ENCODE measurements at regions not wholly inside any gene's neighbourhood (a gene's known extent, or its start where the extent isn't known, plus 50 kb on each side); places are given as distances from the start of the nearest gene placed in this dataset.

DNA sequence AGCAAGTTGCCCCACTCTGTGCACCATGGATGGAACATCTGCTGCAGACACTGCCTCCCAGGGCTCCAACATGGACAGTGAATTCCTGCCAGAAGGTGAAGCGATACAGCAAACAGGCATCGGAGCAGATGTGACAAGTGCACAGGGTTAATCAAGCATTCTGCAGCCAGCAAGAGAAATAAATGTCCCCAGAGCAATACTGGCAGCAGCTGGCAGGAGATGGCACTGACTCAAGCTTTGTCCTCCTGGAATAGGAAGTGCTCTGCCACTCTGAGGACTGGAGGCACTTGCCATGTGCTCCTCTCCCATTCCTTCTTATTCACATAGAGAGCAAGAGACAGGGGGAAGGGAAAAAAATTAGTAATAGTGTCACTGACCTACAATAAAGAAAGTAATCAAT is 402.7 kb upstream of the DAB1 start:
- Mint-ChIP-seq H3K4me1 (ENCODE audit: unreplicated experiment) (peaks cover 6% of the 10 kb centered on the region), H3K4me3 (ENCODE audit: unreplicated experiment) (no peak overlapping the region), H3K36me3 (ENCODE audit: unreplicated experiment) (no peaks in the 10 kb centered on the region), H3K27me3 (ENCODE audit: unreplicated experiment) (peaks cover 5% of the 10 kb centered on the region), H3K9me3 (ENCODE audit: unreplicated experiment) (no peaks in the 10 kb centered on the region), H3K27ac (ENCODE audit: unreplicated experiment) (no peak overlapping the region)
- DNase-seq (ENCODE audit: extremely low spot score, unreplicated experiment) = no peak
- TF ChIP-seq, protein P1, sequence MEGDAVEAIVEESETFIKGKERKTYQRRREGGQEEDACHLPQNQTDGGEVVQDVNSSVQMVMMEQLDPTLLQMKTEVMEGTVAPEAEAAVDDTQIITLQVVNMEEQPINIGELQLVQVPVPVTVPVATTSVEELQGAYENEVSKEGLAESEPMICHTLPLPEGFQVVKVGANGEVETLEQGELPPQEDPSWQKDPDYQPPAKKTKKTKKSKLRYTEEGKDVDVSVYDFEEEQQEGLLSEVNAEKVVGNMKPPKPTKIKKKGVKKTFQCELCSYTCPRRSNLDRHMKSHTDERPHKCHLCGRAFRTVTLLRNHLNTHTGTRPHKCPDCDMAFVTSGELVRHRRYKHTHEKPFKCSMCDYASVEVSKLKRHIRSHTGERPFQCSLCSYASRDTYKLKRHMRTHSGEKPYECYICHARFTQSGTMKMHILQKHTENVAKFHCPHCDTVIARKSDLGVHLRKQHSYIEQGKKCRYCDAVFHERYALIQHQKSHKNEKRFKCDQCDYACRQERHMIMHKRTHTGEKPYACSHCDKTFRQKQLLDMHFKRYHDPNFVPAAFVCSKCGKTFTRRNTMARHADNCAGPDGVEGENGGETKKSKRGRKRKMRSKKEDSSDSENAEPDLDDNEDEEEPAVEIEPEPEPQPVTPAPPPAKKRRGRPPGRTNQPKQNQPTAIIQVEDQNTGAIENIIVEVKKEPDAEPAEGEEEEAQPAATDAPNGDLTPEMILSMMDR (IDR thresholded peaks at IDR 0.05) = no peak

DNA sequence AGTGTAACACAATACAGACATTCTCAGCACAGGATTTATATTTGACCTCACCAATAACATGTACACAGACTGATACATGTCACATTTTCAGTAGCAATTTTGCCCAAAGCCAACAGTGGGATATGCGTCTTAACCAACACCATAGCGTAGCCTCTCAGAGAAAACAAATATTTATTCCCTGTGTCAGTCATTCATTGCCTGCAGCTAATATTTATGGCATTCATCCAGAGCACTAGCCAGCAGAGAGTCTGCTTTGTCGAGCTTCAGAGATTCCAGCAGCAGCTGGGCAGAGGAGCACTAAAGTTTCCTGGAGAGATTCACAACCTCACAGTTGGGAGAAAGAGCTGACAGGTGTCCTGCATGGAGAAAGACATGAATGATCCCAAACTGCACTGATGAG is 400.7 kb upstream of the DAB1 start:
- Mint-ChIP-seq H3K27me3 (ENCODE audit: unreplicated experiment) (peaks cover 17% of the 10 kb centered on the region), H3K9me3 (ENCODE audit: unreplicated experiment) (no peaks in the 10 kb centered on the region), H3K36me3 (ENCODE audit: unreplicated experiment) (no peaks in the 10 kb centered on the region), H3K27ac (ENCODE audit: unreplicated experiment) (no peak overlapping the region), H3K4me1 (ENCODE audit: unreplicated experiment) (peaks cover 6% of the 10 kb centered on the region), H3K4me3 (ENCODE audit: unreplicated experiment) (no peak overlapping the region)
- no peak for DNase-seq (ENCODE audit: extremely low spot score, unreplicated experiment)
- TF ChIP-seq, protein P1 (IDR thresholded peaks at IDR 0.05) = no peak

DNA sequence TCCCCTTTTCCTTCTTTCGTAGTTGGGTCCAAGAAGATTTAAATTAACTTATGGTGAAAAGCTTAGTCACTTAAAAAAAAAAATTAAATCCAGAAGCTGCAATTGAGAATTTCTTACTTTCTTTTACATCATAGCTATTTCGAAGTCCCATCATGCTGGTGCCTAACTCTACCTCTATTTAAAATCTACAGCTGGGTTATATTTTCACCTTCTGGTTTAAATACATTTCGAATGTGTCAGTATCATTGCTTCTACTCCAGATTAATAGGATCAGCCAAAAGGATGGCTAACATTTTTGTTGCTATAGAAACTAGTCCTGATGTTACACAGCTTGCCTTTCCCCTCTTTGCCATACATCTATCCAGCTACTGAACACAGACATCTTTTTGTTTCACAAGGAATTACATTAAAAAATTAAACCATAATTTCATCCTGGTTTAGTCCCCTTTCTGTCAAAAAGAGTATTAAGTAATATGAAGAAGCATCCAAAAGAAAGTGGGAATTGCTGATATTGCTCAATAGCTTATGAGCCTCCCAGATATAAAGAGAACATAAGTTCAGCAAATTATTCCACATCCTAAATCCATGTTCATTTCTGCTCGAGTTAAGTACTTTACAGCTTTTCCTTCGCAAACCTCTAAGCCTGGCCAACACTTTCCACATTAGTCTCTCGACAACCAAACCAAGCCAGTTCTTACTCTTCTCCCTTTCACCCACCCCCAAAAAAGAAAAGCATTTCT is 396.7 kb upstream of the DAB1 start:
- peaks cover 22% of the 10 kb centered on the region for H3K27me3 Mint-ChIP-seq (ENCODE audit: unreplicated experiment)
- no peak overlapping the region for H3K4me3 Mint-ChIP-seq (ENCODE audit: unreplicated experiment)
- peaks cover 6% of the 10 kb centered on the region for H3K4me1 Mint-ChIP-seq (ENCODE audit: unreplicated experiment)
- no peak overlapping the region for H3K27ac Mint-ChIP-seq (ENCODE audit: unreplicated experiment)
- no peak for DNase-seq (ENCODE audit: extremely low spot score, unreplicated experiment)
- no peaks in the 10 kb centered on the region for H3K9me3 Mint-ChIP-seq (ENCODE audit: unreplicated experiment)
- H3K36me3 Mint-ChIP-seq (ENCODE audit: unreplicated experiment) = no peaks in the 10 kb centered on the region
- TF ChIP-seq, protein P1 (IDR thresholded peaks at IDR 0.05) = no peak

DNA sequence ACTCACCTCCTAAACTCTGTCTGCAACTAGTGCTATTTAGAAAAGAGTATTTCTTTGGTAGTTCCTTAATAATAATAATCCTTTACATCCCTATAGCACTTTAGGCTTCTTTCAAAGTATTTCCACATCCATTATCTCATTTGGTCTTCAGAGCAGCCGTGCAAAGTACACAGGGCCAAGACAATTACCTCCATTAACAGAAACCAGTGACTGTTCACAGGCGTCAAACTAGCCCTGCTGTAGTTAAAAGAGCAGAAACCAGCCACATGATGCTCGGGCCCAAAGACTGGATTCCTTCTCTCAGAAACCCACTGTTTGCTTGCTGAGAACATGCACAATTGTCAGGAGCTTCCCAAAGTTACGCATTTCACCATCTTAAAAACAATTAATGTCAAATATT is 396.0 kb upstream of the DAB1 start:
- no peak for DNase-seq (ENCODE audit: extremely low spot score, unreplicated experiment)
- H3K4me1 Mint-ChIP-seq (ENCODE audit: unreplicated experiment) = peaks cover 6% of the 10 kb centered on the region
- no peaks in the 10 kb centered on the region for H3K36me3 Mint-ChIP-seq (ENCODE audit: unreplicated experiment)
- peaks cover 23% of the 10 kb centered on the region for H3K27me3 Mint-ChIP-seq (ENCODE audit: unreplicated experiment)
- H3K4me3 Mint-ChIP-seq (ENCODE audit: unreplicated experiment) = no peak overlapping the region
- no peak overlapping the region for H3K27ac Mint-ChIP-seq (ENCODE audit: unreplicated experiment)
- TF ChIP-seq, protein P1 (IDR thresholded peaks at IDR 0.05) = no peak
- H3K9me3 Mint-ChIP-seq (ENCODE audit: unreplicated experiment) = no peaks in the 10 kb centered on the region

DNA sequence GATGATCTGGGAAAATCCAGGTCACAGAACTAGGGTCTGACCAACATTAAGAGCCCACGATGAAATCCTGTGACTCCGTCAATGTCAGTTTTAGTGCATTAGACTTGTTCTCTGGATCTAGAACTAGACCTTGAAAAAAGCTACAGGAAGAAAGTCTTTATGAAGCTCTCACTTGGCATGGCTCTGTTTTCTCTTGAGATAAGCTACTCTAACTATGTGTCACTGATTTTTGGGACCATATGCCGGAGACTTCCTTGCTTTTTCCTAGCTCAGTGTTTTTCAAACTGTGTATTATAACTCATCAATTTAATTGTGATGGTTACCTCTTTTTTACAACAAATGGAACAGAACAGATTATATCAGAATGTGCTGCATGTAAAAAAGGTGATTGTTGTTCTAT is 379.7 kb upstream of the DAB1 start:
- Mint-ChIP-seq H3K27ac (ENCODE audit: unreplicated experiment) (no peak overlapping the region), H3K9me3 (ENCODE audit: unreplicated experiment) (no peaks in the 10 kb centered on the region), H3K36me3 (ENCODE audit: unreplicated experiment) (no peaks in the 10 kb centered on the region), H3K4me3 (ENCODE audit: unreplicated experiment) (no peak overlapping the region), H3K4me1 (ENCODE audit: unreplicated experiment) (no peaks in the 10 kb centered on the region), H3K27me3 (ENCODE audit: unreplicated experiment) (peaks cover 4% of the 10 kb centered on the region)
- no peak for DNase-seq (ENCODE audit: extremely low spot score, unreplicated experiment)
- TF ChIP-seq, protein P1 (IDR thresholded peaks at IDR 0.05) = no peak

Measured in osteocyte (in vitro differentiated cells).